ENCODE measurements at regions not wholly inside any gene's neighbourhood (a gene's known extent, or its start where the extent isn't known, plus 50 kb on each side); places are given as distances from the start of the nearest gene placed in this dataset.
"Not testable (repeated sequence)": the region's sequence is repeated elsewhere in the genome, so short reads cannot be mapped to it uniquely, and the experiment has no call there.

DNA sequence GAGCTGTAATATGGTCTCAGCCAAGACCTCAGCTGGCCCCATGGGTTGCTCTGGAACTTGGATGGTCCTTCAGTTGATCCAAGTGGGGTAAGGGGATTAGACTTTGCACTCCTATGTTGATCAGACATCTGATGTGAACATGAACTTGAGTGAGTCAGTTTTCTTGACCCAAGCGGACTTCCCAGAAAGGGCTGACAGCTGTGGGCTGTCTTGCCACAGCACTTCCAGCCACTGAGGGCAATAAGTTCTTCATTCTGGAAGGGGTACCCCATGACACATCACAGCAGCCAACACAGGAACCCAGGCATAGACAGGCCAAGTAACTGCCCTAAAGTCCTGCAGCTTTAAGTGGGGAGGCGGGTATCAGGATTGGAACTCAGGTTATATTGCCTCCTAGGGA is 93.9 kb upstream of the USP24 start:
- DNase-seq = no peak

DNA sequence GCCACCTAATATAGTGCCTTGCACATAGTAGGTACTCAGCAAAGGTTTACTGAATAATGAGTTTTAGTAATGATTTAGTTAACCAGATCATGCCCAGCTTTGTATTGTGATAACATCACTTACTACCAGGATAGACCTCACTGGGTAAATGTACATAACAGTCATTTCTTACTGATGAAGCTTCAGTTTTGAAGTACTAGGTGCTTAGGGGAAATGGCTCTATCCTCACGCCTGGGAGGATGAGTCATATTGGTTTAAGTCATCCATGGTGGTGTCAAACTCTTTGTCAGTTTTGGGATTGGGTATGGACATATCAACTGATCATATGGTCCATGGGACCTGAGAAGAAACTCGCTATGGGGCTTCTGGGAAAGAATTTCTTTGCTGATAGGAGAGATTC is 90.6 kb upstream of the USP24 start:
- DNase-seq = no peak

DNA sequence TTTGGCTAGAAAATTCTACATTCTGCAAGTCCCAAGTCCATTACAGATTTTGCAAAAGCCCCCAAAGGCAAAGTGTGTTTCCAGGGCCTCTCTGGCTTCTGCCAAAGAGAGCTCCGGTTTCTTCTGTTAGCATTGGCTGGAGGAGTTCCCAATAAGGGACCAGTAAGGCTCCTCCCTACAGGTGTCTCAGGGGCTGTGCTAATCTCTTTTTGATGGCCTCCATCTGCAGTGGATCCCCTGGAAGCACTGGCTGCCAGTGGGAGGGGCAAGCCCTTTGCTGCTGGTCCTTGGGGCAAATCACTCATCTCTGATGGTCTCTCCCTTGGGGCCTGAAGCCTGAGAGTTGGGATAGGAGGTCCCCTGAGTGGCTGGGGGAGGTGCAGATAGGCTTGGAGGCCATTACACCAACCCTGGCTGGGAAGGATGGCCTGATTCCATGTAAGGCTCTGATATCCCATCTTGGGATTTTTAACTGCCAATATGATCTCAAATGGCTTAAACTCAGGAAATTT is 89.1 kb upstream of the USP24 start:
- no peak for DNase-seq

DNA sequence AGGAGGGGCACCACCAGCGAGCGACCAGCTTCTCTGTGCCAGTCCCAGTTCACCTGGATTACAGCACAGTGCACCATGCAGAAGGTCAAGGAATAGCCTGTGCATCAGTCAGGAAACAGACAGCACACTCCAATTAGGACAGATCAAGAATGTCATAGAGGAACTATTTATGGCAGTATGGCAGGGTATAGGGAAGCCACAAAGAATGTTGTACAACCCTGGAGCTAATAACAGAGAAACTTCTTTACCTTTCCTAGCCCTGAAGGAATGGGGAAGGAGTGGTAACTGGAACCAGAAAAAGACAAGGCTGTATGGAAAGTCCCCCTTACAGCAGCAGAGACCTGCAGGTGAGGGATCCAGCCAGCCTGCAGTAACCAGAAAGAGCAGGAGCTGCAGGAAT is 87.8 kb upstream of the USP24 start:
- DNase-seq = no peak

DNA sequence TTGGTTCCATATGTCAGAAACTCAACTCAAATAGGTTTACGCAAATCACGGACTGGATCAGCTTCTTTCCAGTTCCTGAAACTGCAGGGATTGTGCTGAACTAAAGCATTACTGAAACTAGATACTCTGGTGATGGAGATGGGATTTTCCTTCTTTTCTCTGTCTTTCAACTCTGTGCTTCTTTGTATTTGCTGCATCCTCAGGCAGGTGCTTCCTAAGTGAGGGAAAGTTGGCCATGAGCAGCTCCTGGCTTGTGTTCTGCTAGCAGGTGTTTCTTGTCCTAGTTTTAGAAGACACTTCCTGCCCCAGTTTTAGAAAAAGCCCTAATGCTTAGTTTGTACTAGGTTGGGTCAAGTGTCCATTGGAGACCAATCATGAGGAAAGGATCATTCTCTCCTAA is 86.7 kb upstream of the USP24 start:
- no peak for DNase-seq

DNA sequence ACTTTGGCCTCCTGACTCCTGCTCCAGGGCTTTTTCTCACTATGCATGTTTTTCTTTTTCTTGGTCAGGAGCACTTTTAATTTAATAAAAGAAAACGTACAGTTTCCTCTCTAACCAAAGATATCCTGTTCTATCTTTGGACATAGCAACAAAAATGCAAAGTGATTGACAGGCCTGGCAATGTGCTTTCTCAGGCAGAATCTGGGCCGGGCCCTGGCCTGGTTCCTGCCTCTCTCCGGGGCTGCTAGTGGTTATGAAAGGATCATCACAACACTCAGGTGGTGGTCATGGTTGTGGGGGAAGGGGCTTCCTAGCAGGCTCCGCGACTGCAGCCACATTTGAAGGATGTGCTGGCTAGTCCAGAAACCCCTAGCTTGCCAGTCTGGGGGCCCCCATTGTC is 85.8 kb upstream of the USP24 start:
- no peak for DNase-seq

DNA sequence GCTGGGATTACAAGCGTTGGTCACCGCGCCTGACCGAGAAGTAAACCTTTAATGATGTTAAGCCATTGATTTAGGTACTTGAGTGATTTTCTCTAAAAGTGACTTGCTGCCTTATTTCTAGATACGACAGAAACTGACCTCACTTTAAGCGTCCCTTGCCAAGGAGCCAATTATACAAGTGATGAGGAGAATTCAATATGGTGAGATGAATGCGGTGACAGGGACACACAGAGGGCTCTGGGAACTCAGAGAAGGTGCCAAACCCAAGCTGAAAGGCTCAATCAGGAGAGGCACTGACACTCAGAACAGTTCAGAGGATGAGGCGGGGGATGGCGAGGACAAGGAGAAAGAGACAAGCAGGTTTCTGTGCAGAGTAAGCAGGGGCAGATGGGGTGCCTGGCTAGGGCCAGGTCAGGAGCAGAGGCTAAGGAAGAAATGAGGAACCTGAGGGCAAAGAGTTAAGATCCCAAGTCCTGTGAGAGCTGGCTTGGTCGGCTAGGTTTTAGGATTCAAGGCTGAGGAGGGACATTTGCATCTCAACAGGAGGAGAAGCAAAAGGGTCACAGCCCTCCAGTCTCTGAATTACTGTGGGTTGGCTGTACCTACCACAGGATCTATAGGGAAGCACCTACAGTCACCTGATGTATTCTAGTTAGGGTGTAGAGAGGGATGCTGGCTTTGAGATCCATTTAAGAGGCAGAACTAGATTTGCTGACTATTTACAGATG is 83.2 kb upstream of the USP24 start:
- no peak for DNase-seq

DNA sequence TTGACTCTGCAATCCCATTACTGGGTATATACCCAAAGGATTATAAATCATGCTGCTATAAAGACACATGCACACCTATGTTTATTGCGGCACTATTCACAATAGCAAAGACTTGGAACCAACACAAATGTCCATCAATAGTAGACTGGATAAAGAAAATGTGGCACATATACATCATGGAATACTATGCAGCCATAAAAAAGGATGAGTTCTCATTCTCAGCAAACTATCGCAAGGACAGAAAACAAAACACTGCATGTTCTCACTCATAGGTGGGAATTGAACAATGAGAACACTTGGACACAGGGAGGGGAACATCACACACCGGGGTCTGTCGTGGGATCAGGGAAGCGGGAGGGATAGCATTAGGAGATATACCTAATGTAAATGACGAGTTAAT is 81.1 kb upstream of the USP24 start:
- DNase-seq = not testable (repeated sequence)

DNA sequence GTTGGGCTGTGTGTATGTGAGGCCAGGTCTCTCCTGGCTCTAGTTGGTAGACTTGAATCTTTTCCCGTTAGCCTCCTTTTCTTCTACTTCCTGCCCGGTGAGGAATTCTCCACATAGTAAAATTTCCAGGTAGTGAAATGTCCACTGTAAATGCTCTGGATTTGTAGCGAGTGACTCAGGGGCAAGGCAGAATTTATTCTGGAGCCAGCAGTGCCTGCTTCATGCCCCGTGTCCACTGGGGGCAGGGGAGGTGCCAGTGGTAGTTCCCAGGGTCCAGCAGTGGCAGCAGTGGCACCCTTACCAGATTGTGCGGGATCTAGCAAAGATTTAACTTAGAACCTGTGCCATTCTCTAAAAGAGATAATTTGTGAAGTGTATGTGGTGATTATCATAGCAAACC is 74.5 kb upstream of the USP24 start:
- DNase-seq = no peak

DNA sequence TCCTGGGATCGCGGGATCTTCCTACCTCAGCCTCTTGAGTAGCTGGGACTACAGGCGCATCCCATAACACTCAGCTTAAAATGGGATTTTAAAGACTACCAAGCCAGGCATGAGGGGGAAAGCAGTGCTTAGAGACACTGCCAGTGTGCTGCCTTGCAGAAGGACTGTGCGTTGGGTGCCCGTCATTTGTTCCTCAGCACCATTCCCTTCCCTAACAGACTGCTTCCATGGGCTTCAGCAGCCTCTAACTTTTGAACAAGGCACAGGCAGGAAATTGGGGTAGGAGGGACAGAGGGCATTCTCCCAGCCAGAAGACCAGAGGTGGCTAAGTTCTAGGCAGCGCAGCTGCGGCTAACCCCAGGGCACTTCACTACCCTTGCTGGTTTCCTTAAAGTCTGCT is 73.9 kb upstream of the USP24 start:
- DNase-seq = no peak

DNA sequence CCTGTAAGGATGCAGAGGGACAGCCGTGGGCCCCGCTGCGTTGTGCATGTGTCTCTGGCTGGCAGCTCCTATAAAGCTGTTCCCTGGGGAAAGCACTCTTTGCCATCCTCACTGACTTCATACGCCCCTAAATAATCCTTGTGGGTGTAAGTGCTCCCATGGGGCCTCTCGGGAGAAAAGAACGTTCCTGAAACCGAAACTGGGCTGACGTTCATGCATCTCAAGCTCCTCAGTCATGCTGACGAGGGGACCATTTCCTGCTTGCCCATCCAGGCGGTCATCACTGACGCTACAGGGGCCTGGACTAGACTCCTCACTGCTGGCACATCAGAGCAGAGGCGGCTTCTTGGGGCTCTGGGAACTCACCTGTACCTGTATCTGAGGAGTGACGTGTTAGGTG is 73.1 kb upstream of the USP24 start:
- no peak for DNase-seq

DNA sequence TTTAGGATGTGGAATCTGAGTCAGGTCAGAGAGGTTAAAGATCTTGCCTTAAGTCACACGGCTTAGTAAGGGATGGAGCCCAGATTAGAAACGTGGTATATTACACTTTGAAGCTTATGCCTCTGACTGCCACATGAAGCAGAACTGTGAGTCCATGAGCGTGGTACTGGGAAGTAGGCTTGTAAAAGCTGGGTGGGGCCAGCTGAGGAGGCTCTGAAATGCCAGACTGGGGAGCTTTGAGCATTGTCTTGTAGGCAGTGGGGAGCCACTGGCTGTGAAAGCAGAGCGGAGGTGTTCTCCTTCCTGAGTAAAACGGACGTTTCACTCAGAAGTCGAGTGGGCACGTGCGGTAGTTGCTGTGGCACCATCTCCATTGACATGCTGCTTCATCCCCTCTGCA is 72.6 kb upstream of the USP24 start:
- DNase-seq = no peak

DNA sequence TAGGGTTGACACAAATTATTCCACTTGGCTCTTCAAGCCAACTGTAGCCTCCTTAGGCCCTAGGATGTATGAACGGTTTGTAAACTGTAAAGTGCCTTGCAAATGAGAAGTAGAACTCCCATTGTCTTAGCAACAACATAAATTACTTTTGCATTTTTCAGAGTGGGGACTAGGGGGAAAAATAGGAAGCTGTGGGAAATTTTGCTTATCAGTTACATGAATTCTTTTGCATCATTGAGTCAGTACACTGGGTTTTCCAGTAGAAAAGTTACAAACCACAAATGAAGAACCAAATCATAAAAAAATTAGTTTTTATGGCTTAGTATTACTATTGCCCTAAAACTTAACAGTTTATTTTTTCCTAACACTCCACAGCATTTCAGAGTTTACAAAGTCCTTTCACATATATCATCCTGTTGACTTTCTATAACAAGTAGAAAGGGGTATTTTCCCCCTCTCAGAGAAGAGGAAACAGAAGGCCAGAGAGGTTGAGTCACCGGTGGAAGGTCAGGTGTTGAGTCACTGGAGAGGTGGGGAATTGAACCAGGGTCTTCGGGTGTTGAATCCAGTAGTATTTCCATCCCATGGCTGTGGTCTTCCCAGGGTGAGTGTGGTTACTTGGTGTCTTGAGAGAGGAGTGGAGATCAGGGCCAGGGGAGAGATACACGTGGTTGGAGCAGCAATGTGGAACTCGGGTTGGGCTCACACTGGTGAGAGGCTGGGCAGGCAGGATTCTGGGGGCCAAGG is 71.9 kb upstream of the USP24 start:
- DNase-seq = no peak

DNA sequence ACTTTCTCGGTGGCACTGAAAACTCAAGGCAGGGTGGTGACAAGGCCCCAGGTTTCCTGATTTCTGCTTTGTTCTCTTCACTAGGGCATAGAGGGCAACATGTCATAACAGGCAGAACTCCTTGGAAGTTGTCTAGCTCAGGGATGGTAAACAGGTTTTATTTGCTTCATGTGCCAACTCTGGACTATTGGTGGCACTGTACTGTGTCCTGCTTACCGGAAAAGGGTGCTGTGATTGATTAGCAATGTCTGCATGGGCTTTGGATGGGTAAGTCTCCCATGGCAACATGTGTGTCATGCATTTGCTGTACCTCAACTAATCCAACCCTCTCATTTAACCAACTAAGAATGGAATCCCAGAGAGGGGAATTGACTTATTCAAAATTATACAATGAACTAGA is 70.7 kb upstream of the USP24 start:
- DNase-seq = no peak

DNA sequence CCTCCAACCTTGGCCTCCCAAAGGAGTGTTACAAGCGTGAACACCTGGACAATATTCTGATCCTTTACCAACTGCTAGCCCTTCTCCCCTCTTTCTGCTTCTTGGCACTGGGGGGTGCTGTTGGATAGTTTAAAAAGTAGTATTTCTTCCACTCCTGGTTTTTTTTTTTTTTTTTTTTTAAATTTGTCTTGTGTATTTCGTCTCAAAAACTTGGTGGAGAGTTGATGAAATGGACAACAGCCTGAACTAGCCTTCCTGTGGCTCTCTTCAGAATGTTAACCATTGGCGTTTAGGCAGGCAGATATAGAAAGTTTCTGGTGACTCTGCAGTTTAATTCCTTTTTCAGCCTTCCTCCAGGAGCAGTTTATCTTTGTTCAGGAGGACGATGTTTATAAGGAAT is 69.7 kb upstream of the USP24 start:
- no peak for DNase-seq

DNA sequence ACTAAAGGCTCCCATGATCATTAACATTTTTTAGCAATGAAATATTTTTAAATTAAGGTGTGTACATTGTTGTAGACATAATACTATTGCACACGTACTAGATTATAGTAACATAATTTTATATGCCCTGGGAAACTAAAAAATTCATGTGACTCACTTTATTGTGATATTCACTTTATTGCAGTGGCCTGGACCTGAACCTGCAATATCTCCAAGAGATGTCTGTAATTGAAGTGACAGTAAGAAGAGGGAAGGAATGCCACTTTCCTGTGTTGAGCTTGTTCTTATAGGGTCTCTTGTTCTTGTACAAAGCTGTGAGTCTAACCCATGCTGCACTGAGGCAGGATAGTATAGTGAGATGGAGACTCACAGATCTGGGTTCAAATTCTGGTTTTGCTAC is 66.9 kb upstream of the USP24 start:
- no peak for DNase-seq

DNA sequence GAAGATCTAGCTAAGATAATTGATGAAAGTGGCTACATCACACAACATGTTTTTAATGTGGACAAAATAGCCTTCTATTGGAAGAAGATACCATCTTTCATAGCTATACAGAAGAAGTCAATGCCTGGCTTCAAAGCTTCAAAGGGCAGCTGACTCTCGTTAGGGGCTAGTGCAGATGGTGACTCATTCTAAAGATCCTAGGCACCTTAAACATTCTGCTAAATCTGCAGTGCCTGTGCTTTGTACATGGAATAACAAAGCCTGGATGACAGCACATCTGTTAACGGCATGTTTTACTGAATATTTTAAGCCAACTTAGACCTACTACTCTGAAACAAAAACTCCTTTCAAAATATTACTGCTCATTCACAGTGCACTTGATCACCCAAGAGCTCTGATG is 65.6 kb upstream of the USP24 start:
- no peak for DNase-seq

DNA sequence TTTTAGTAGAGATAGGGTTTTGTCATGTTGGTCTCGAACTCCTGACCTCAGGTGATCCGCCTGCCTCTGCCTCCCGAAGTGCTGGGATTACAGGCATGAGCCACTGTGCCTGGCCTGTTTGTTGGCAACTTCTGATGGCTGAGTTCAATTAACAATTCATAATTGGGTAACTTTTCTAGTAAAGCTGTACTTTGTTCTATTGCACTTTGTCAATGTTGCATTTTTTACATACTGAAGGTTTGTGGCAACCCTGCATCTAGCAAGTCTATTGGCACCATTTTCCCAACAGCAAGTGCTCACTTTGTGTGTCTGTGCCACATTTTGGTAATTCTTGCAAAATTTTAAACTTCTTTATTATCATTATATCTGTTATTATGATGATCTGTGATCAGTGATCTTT is 64.5 kb upstream of the USP24 start:
- no peak for DNase-seq

DNA sequence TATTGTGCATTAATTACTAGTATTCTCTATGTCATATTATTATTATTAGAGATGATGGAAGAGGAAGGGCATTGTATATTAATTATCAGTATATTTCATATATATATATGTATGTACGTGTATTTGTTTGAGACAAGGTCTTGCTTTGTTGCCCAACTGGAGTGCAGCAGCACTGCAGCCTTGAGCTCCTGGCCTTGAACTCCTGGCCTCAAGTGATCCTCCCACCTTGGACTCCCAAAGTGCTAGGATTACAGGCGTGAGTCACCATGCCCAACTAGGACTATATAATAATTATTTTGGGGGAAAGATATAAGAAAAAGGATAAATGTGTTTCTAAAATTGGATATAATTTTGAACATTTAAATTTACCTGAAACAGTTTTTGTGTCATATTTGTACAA is 63.2 kb upstream of the USP24 start:
- DNase-seq = no peak

DNA sequence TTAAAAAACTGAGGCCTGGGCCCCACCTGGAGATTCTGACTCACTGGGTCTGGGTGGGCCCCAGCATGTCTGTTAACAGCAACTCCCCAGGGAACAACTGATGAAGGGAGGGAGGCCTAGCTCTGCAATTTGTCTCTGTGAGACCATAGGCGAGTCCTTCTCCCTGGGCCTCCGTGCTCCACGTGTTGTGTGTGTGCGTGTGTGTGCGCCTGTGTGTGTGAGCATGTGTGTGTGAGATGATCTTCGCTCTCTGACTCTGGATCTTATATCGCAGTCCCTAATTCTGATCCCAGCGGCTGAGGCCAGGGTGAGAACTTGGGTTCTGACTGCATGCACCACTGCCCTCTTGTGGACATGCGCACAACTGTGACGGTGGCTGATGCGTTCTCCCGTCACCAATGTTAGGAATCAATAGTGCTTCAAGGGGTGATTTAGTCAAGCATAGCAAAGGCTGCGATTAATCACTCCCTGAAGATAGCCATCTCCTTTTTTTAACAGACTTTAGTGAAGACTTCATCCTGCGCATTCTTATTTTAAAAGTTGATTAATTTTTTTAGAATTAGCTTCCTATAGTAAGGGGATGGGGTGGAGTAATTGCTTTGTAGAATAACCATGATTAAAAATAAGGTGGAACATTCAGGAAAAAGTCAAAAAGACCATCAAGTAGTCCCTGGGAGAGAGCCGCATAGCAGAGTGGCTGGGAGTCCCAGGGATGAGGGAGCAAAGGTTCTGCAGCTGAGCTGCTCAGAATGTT is 62.4 kb upstream of the USP24 start:
- peak; percentile 26 for DNase-seq

DNA sequence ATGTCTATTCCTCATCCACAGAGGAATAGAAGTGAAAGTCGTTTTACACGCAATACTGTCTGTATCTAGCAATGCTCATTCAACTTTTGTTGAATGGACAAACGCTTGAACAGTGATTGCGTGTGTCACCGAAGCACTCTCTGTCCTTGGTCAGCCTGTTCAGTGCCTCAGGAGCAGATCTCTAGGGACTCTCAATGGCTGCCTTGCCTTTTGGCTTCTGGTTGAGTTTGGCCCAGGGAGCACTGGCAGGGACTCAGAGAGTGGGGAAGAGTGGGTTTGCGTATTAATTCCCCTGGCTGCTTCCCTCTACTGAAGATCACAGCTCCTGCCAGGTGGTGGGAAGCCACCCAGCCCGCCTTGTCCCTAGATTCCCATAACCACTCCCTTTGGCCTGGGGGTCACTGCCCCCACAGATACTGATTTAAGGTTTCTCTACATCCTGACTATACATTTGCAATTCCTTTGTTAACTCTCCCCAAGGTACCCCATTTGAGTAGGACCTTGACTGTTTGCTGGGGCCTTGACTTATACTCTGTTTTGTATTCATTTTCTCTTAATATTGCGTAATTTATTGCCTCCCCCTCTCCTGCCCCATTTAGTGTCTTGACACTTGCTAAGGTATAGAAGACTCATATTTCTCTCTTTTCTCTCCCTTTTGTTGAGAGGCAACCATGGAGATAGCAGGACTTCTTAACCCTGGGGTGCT is 61.7 kb upstream of the USP24 start:
- no peak for DNase-seq

DNA sequence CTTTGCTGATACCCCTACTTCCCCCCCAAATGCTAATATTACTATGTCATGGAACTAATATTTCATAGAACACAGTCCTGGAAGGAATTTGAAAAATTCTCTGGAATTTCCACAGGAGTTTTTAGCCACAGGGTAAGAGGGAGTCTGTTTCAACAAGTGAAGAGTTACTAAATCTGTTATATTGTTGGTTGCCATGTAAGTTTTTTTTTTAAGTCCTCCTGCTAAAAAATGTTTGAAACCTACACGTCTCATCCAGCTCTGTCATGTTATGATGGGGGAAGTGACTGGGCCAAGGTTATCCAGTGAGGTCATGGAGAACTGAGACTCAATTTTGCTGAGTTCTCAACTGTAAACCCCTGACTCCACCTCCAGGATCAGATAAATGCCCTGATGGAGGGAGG is 60.8 kb upstream of the USP24 start:
- DNase-seq = no peak

DNA sequence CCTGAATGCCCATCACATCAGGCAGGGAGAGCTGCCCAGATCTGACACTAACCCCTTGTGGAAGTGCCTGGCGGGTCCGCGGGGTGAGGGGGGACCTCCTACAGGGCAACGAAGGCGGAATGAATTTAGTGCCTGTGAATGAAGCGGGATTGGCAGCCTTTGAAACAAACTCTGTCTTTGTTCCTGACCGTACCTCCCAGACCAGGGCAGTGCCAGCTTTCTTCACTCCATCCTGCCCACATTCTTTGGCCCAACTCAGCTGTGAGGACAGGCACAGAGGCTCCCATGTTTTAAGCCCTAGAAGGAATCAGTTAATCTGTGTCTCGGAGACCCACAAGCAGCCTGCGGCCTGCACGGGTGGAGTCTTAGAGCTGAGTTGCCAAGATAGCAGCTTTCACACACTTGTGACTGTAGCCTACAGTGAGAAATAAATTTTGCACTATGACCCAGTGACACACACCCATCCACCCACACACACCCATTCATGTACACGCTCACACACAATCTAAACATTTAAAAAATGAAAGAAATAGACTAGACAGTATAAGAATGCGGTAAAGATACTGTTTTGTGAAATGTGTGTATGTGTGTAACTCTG is 60.1 kb upstream of the USP24 start:
- DNase-seq = no peak
